ENCODE measurements at regions not wholly inside any gene's neighbourhood (a gene's known extent, or its start where the extent isn't known, plus 50 kb on each side); places are given as distances from the start of the nearest gene placed in this dataset.

DNA sequence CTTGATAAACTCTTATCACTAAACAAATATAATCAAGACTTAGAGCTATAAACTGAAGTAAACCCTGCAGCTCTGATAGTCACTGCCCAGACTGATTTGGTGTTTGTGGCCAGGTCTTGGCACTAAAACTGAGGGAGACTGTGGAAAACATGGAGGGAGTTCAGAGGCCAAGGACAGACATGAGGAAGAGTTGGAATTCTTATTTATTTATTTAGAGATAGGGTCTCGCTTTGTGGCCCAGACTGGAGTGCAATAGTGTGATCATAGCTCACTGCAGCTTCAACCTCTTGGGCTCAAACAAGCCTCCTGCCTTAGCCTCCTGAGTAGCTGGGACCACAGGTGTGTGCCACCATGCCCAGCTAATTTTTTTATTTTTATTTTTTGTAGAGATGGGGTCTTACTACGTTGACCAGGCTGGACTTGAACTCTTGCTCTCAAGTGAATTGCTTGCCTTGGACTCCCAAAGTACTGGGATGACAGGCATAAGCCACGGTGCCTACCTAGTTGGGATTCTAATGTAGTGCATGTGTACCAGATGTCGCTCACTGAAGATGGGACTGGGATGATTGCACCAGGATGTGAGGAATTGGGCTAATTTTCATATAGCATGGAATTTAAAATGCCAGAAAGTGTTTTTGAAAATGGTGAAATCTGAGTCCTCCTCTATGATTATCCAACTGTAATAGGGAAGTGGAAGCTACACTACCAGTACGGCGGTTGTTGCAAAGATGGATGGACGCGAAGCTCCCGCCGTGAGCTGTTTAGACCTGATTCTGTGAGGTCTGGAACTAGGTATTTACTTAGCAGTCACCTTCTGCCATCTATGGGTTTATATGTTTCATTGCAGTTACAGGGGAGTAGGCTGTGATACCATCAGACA lies 52.7 kb upstream of the CTLA4 start:
- Histone ChIP-seq H3K27me3 (no peaks in the 10 kb centered on the region), H3K27ac (peak overlapping the region; percentile 62), H3K9ac (ENCODE audit: low read depth in 2 of 2, low read length in 2 of 2) (no peak overlapping the region), H3K9me3 (no peaks in the 10 kb centered on the region), H3K4me3 (no peak overlapping the region), H3K4me1 (peaks cover 4% of the 10 kb centered on the region), H3K36me3 (no peaks in the 10 kb centered on the region)
- peak; percentile 71 for DNase-seq
- intact Hi-C loops (cut with DNase I): loop anchor here (5.0 to 10.0 kb wide), 3 partner anchors 160 to 588 kb away; no protein-coding TSS in a partner anchor
- peak; percentile 81 for TF ChIP-seq CTCF (IDR thresholded peaks at IDR 0.05)

GRCh38 chr2:203815541-203815898 lies 52.1 kb upstream of the CTLA4 start:
- H3K27ac ChIP-seq: peak overlapping the region; percentile 62
- peaks cover 4% of the 10 kb centered on the region for H3K4me1 ChIP-seq
- DNase-seq: no peak

GRCh38 chr2:203817147-203817546 lies 50.4 kb upstream of the CTLA4 start:
- no peak for TF ChIP-seq CTCF (IDR thresholded peaks at IDR 0.05)
- H3K9me3 ChIP-seq: no peaks in the 10 kb centered on the region
- DNase-seq: no peak
- intact Hi-C loops (cut with DNase I): loop anchor here (5.0 to 10.0 kb wide), 3 partner anchors 162 to 590 kb away; no protein-coding TSS in a partner anchor
- H3K27ac ChIP-seq: no peak overlapping the region
- no peaks in the 10 kb centered on the region for H3K27me3 ChIP-seq
- no peak overlapping the region for H3K4me3 ChIP-seq
- no peaks in the 10 kb centered on the region for H3K36me3 ChIP-seq
- H3K4me1 ChIP-seq: peaks cover under 1% of the 10 kb centered on the region
- H3K9ac ChIP-seq (ENCODE audit: low read depth in 2 of 2, low read length in 2 of 2): no peak overlapping the region

More at GRCh38 chr2:203815541-203815898, 52.1 kb upstream of the CTLA4 start:
- Histone ChIP-seq H3K9me3 (no peaks in the 10 kb centered on the region), H3K36me3 (no peaks in the 10 kb centered on the region), H3K4me3 (no peak overlapping the region), H3K9ac (ENCODE audit: low read depth in 2 of 2, low read length in 2 of 2) (no peak overlapping the region), H3K27me3 (no peaks in the 10 kb centered on the region)
- intact Hi-C loops (cut with DNase I): loop anchor here (5.0 to 10.0 kb wide), 3 partner anchors 161 to 588 kb away; no protein-coding TSS in a partner anchor
- no peak for TF ChIP-seq CTCF (IDR thresholded peaks at IDR 0.05)
